OCI-LY7 (cell line): ENCODE measurements at regions not wholly inside any gene's neighbourhood (a gene's known extent, or its start where the extent isn't known, plus 50 kb on each side); places are given as distances from the start of the nearest gene placed in this dataset.

Experiments
- CTCF ChIP-seq: fragments of 200-600 bp; sonication (generic); conservative IDR thresholded peaks from 2 replicates; pipeline ENCODE4 v1.5.1; 2014; ENCODE audit warnings: mild to moderate bottlenecking, antibody characterized with exemption, low read length, moderate library complexity, mixed read lengths
- EZH2phosphoT487 ChIP-seq: fragments of 200-600 bp; sonication (generic); IDR thresholded peaks from 2 replicates; pipeline ENCODE4 v1.6.1; 2018; ENCODE audit warnings: low read depth, borderline replicate concordance, mild to moderate bottlenecking, mixed run types, antibody characterized with exemption, low read length, moderate library complexity, mixed read lengths

GRCh38 chr4:148881860-148882643 is 439.8 kb upstream of the NR3C2 start:
- TF ChIP-seq CTCF, result no peak
- TF ChIP-seq EZH2phosphoT487, result no peak
